OCI-LY7 (cell line): ENCODE measurements at regions not wholly inside any gene's neighbourhood (a gene's known extent, or its start where the extent isn't known, plus 50 kb on each side); places are given as distances from the start of the nearest gene placed in this dataset.
"Not testable (repeated sequence)": the region's sequence is repeated elsewhere in the genome, so short reads cannot be mapped to it uniquely, and the experiment has no call there.

Experiments used
- BruUV-seq: library from RNA; stranded (reverse); fragments of 400-500 nt; replicated peaks from 2 replicates; lab custom pipeline; 2021; lab: Mats Ljungman, UMichigan
- CTCF ChIA-PET: fragments of 300-600 bp; sonication (Branson Sonifier 250); formaldehyde crosslinking; loops from one replicate; lab custom pipeline; 2022; ENCODE audit warnings: antibody characterized with exemption; ENCODE audit not compliant: unreplicated experiment; lab: Charles Lee
- POLR2A ChIA-PET: fragments of 300-600 bp; sonication (Branson Sonifier 250); formaldehyde crosslinking; loops from one replicate; lab custom pipeline; 2022; ENCODE audit warnings: antibody characterized with exemption; lab: Charles Lee
- DNase-seq: peaks from one replicate; pipeline ENCODE4 v3.0.0-alpha.2; 2015; ENCODE audit warnings: low spot score
- H2AFZ ChIP-seq: fragments of 200-600 bp; sonication (generic), shearing (Covaris generic); 2 replicates; pipeline ENCODE4 v1.6.1; 2014; ENCODE audit warnings: mild to moderate bottlenecking, antibody characterized with exemption, low read length, moderate library complexity
- H3K27ac ChIP-seq: fragments of 200-600 bp; sonication (generic); 2 replicates; pipeline ENCODE4 v1.5.1; 2014; ENCODE audit warnings: mixed run types, low read depth, mild to moderate bottlenecking, moderate library complexity, low read length, inconsistent platforms; ENCODE audit not compliant: poor library complexity, severe bottlenecking
- H3K36me3 ChIP-seq: fragments of 200-600 bp; sonication (generic); 2 replicates; pipeline ENCODE4 v1.6.1; 2014; ENCODE audit warnings: mild to moderate bottlenecking, antibody characterized with exemption, low read length, moderate library complexity, mixed read lengths; ENCODE audit not compliant: insufficient read depth
- H3K4me1 ChIP-seq: fragments of 200-600 bp; sonication (generic); 2 replicates; pipeline ENCODE4 v1.5.1; 2014; ENCODE audit warnings: mild to moderate bottlenecking, low read length; ENCODE audit not compliant: insufficient read depth, poor library complexity, severe bottlenecking
- H3K4me2 ChIP-seq: fragments of 200-600 bp; sonication (generic); 2 replicates; pipeline ENCODE4 v1.6.1; 2014; ENCODE audit warnings: mild to moderate bottlenecking, low read length
- H3K4me3 ChIP-seq: fragments of 200-600 bp; sonication (generic); 2 replicates; pipeline ENCODE4 v1.5.1; 2014; ENCODE audit warnings: mild to moderate bottlenecking, low read depth, low read length; ENCODE audit not compliant: poor library complexity, severe bottlenecking
- H3K79me2 ChIP-seq: fragments of 200-600 bp; sonication (generic); 2 replicates; pipeline ENCODE4 v1.6.1; 2016; ENCODE audit warnings: low read depth, mild to moderate bottlenecking, low read length, moderate library complexity, mixed read lengths; ENCODE audit not compliant: insufficient read depth
- H3K9me2 ChIP-seq: fragments of 200-600 bp; sonication (generic); 2 replicates; pipeline ENCODE4 v1.6.1; 2016; ENCODE audit warnings: mild to moderate bottlenecking, low read length, mixed read lengths; ENCODE audit not compliant: insufficient read depth
- H3K9me3 ChIP-seq: fragments of 200-600 bp; sonication (generic); 2 replicates; pipeline ENCODE4 v1.6.1; 2014; ENCODE audit warnings: mild to moderate bottlenecking, mixed run types, low read length, mixed read lengths
- H4K20me1 ChIP-seq: fragments of 200-600 bp; sonication (generic); 2 replicates; pipeline ENCODE4 v1.6.1; 2014; ENCODE audit warnings: mild to moderate bottlenecking, antibody characterized with exemption, low read length, moderate library complexity, mixed read lengths; ENCODE audit not compliant: insufficient read depth
- CTCF ChIP-seq: fragments of 200-600 bp; sonication (generic); conservative IDR thresholded peaks from 2 replicates; pipeline ENCODE4 v1.5.1; 2014; ENCODE audit warnings: mild to moderate bottlenecking, antibody characterized with exemption, low read length, moderate library complexity, mixed read lengths
- EZH2phosphoT487 ChIP-seq: fragments of 200-600 bp; sonication (generic); IDR thresholded peaks from 2 replicates; pipeline ENCODE4 v1.6.1; 2018; ENCODE audit warnings: low read depth, borderline replicate concordance, mild to moderate bottlenecking, mixed run types, antibody characterized with exemption, low read length, moderate library complexity, mixed read lengths
- intact Hi-C: fragments of 100-400 bp; cut with micrococcal nuclease; formaldehyde crosslinking; loops from one replicate; pipeline ENCODE4 v1.10.0; 2022; ENCODE audit not compliant: unreplicated experiment

GRCh38 chr15:77832874-77833273 is 200.2 kb upstream of the LINGO1 start:
- Histone ChIP-seq H3K9me2 (no peaks in the 10 kb centered on the region), H4K20me1 (no peaks in the 10 kb centered on the region), H3K4me3 (no peak overlapping the region), H3K9me3 (no peaks in the 10 kb centered on the region), H2AFZ (no peak overlapping the region), H3K79me2 (no peaks in the 10 kb centered on the region), H3K4me1 (no peaks in the 10 kb centered on the region), H3K36me3 (no peaks in the 10 kb centered on the region), H3K27ac (no peak overlapping the region), H3K4me2 (no peak overlapping the region)
- DNase-seq = no peak
- ChIA-PET CTCF (no interaction called here), POLR2A (no interaction called here)
- no peak for TF ChIP-seq CTCF
- TF ChIP-seq EZH2phosphoT487 = no peak
- intact Hi-C loops = no loop called here
- BruUV-seq = no TSS peak

- no peaks in the 10 kb centered on the region for H3K9me3 ChIP-seq
- BruUV-seq = no TSS peak
- no peaks in the 10 kb centered on the region for H3K36me3 ChIP-seq
- H2AFZ ChIP-seq = no peak overlapping the region
- H3K27ac ChIP-seq = no peak overlapping the region
- no peaks in the 10 kb centered on the region; the same call in 1 of the 2 replicates for H4K20me1 ChIP-seq
- no peak overlapping the region for H3K4me2 ChIP-seq
- POLR2A ChIA-PET = interaction anchor here (0.8 kb wide), 1 partner anchor 42 kb away, joined by 3 read pairs; no protein-coding TSS in a partner anchor
- H3K79me2 ChIP-seq = no peaks in the 10 kb centered on the region
- no peaks in the 10 kb centered on the region for H3K9me2 ChIP-seq
- TF ChIP-seq CTCF (no peak), EZH2phosphoT487 (no peak)
- intact Hi-C loops = no loop called here
- no peak overlapping the region for H3K4me3 ChIP-seq
- H3K4me1 ChIP-seq = no peaks in the 10 kb centered on the region
- no peak for DNase-seq
- CTCF ChIA-PET = no interaction called here
These were observed 199.3 kb upstream of the LINGO1 start for GRCh38 chr15:77831986-77832385.

- POLR2A ChIA-PET = no interaction called here
- no TSS peak for BruUV-seq
- H3K27ac ChIP-seq = no peak overlapping the region
- intact Hi-C loops = no loop called here
- H3K4me3 ChIP-seq = no peak overlapping the region
- no peaks in the 10 kb centered on the region for H3K9me2 ChIP-seq
- no peak overlapping the region for H2AFZ ChIP-seq
- TF ChIP-seq CTCF (no peak), EZH2phosphoT487 (no peak)
- H3K4me2 ChIP-seq = no peak overlapping the region
- DNase-seq = no peak
- CTCF ChIA-PET = no interaction called here
- no peaks in the 10 kb centered on the region for H3K36me3 ChIP-seq
- no peaks in the 10 kb centered on the region for H3K79me2 ChIP-seq
- H3K9me3 ChIP-seq = no peaks in the 10 kb centered on the region
- no peaks in the 10 kb centered on the region for H3K4me1 ChIP-seq
- H4K20me1 ChIP-seq = no peaks in the 10 kb centered on the region; the same call in 1 of the 2 replicates
These were observed 197.3 kb upstream of the LINGO1 start for GRCh38 chr15:77830051-77830468.

GRCh38 chr15:77829331-77829730 is 196.6 kb upstream of the LINGO1 start:
- H3K9me2 ChIP-seq, CTCF ChIA-PET: not testable (repeated sequence)

More at GRCh38 chr15:77829331-77829730, 196.6 kb upstream of the LINGO1 start:
- H3K9me3 ChIP-seq, POLR2A ChIA-PET, H3K4me2 ChIP-seq, H3K79me2 ChIP-seq, H3K36me3 ChIP-seq, intact Hi-C loops, BruUV-seq, H3K4me1 ChIP-seq, H2AFZ ChIP-seq, H4K20me1 ChIP-seq, DNase-seq, H3K27ac ChIP-seq, H3K4me3 ChIP-seq: not testable (repeated sequence)
